ENCODE measurements at regions not wholly inside any gene's neighbourhood (a gene's known extent, or its start where the extent isn't known, plus 50 kb on each side); places are given as distances from the start of the nearest gene placed in this dataset.

DNA sequence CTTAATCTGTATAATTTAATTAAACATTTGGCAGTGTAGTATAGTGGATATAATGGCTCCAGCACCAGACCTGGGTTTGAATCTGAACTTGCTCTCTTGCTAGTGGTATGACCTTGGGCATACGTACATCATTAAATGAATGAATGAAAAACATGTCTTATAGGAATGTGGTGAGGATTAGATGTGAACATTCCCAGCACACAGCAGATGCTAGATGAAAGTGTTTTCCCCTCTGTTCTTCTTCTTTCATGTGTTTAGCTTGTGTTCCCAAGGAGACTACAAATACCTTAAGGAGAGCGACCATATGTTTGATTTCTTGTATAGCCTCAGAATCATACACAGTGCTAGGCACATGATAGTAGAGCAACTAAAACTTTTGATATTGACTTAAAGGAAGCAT is 56.5 kb downstream of the CT47B1 start:
- DNase-seq, result no peak

DNA sequence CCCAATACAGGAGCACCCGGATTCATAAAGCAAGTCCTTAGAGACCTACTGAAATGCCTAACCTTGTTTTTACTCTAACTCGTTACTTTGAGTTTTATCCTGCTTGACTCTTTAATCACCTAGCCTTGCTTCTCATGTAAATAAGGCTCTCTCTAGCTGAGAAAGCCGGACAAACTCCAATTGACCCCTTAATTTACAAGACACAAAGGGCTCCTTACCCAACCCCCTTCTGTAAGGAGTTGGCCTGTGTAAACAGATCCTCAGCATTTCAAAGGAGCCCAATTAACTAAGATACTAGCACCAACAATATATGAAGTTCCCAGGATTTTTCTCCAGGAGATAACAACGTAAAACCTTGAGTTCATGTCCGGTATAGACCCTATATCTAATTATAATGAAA is 61.7 kb downstream of the CT47B1 start:
- no peak for DNase-seq

- DNase-seq, result no peak
Observed at GRCh38 chrX:120801426-120801825, 74.2 kb downstream of the CT47B1 start.

DNA sequence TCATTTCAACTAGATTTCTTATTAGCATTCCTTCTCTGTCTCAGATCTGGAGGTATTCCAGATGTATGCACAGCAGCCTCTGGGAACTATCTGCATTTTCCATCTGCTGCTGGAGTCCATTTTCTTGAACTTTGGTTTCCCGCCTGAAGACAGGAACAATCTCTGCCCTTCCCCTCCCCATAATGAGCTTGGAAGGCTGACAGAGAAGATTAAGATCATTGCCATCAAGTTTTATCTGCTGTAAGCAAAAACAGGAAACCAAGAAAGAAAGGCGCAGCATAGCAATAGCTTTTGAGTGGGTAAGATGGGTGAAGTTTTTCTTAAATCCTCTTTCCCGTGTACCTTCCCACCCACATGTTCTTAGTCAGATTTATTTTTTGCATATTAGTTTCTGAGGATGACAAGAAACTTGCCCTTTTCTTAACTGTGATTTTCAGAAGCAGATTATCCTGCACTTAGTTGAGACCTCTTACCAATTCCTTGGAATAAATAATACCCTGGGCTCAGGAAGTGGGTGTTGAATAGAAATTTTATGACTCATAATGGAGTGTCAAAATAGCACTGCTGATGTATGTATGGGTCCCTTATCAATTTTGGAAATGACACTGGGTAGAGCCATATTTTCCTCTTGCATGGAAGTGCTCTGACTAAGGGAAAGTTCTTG is 78.3 kb downstream of the CT47B1 start:
- no peak for DNase-seq

- no peak for DNase-seq
Observed at GRCh38 chrX:120795301-120795700, 80.4 kb downstream of the CT47B1 start.

DNA sequence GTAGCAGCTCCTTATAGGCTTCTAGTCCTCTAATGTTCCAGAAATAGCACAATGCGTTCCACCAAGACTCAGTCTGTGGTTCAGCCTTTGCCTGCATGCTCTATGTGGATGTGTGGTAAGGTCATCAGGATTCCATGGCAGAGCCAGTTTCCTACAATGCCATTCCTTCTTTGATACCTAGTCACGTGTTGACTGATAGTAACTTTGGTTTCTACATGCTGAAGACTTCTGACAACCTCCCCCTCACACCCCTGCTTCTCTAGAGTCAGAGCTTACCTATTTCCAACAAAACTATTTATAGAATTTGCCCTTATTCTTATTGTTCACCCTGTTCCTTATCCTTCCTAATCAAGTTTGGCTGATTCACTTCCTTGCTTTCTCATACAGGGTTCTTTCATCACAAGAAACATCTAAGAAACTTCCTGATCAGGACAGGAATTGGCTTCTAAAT is 81.1 kb downstream of the CT47B1 start:
- DNase-seq, result no peak

GRCh38 chrX:120793098-120793497 is 82.6 kb downstream of the CT47B1 start:
- no peak for DNase-seq

GRCh38 chrX:120791013-120791643 is 84.5 kb downstream of the CT47B1 start:
- no peak for DNase-seq

DNA sequence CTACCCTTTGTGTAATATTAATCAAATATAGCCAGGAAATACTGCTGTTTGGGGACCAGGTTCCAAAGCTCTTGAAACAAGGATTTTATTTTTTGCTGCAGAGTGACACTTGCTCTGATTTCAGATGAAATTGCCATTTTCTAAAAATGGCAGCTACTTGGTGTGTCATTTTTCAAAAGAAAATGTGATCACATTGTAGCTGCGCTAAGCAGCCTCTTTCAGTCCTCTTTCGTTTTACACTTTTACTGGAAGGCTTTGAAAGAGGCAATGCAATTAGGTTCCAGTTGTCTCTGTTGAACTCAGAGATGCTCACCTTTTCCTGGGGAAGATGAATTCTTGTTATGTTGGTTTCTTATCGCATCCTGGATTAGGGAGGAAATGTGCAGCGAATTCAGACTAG is 85.1 kb downstream of the CT47B1 start:
- DNase-seq, result no peak

GRCh38 chrX:120790118-120790517 is 85.5 kb downstream of the CT47B1 start:
- no peak for DNase-seq

DNA sequence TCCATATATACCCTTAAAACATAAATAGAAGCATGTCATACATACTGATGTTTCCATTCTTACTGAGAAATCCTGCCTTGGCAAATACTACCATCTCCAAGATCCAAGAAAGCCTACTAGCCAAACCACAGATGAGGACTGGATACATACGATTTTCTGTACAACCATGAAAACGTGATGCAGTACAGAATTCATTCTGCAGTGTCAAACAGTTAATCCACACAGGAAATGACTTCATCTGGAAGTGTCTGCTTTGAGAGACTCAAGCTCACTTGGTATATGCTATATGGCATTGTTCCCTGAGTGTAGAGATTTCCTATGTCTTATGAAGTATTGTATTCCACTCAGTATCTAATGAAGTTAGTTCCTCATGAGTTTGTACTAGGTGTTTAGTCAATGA is 94.3 kb downstream of the CT47B1 start:
- DNase-seq, result no peak

DNA sequence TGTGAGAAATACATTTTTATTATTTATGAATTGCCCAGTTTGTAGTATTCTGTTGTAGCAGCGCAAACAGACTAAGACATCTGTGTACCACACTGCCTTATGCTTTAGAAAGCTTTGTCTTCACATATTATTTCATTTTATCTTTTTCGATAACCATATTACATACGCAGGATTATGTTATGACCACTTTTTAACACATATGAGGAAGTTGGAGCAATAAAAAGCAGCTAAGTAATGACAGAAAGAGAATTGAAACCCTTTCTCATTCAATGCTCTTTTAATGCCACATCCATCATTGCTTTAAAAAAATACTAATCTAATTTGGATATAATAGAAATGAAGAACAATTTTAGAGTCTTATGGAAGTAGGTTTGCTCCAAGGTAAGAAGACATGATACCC is 99.7 kb downstream of the CT47B1 start:
- no peak for DNase-seq

DNA sequence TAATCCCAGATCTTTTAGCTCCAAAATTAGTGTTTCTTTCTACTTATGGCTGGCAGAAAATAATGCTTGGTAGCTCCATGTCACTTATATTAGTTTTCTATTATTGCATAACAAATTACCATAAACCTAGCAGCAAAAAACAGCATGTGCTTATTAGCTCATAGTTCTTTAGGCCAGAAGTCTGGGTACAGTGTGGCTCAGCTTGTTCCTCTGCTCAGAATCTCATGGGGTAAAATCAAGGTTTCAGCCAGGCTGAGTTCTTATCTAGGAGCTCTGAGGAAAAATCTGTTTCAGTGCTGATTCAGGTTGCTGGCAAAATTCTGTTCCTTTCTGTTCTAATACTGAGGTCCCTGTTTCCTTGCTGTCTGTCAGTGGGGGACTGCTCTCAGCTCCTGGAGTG is 101.1 kb downstream of the CT47B1 start:
- no peak for DNase-seq

DNA sequence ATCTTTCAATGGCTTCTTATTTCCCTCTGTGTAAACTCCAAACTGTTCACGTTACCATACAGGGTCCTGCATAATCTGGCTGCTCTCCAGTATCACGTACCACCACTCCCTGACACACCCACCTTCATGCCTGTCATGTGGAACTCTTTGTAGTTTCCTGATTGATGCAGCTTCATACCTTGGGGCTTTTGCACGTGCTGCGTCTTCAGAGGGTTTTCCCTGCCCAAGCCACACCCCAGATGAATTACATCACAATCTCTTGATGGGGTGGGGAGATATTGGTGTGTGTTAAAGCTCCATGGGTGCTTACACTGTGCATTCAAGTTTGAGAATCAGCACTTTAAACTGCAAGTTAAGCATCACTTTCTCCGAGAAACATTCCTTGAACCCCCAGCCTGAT is 101.9 kb downstream of the CT47B1 start:
- no peak for DNase-seq

DNA sequence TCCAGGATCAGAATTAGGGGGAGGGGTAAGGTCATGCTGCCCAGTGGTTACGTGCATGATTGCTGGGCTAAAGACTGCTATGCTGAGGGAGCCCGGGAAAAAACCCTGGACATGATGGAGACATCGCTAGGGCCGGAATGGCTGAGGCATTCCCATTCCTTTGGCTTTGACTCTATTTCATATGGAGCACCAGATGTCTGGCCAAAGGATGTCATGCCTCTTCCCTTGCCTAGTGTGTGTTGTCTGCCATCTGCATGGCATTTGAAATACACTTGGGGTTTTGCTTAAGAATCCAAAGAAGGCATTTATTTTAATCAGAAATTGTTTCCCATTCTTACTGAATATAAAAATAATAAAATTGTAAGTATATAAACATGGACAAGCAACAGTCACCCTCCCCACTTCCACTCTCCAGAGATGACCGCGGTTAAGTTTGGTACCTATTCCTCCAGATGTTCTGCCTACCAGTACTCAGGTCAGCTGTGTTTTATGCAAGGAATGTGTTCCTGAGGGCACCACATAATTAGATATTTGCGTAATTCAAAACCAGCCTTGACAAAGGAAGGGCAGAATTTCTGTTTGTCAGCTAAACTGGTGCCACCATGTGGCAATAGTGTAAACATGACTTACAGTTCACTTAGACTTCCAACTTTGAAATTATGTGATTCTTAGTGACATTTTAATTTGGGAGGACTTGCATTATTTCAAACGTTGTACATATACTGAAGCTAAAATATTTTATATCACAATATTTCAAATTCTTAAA is 105.9 kb downstream of the CT47B1 start:
- no peak for DNase-seq

DNA sequence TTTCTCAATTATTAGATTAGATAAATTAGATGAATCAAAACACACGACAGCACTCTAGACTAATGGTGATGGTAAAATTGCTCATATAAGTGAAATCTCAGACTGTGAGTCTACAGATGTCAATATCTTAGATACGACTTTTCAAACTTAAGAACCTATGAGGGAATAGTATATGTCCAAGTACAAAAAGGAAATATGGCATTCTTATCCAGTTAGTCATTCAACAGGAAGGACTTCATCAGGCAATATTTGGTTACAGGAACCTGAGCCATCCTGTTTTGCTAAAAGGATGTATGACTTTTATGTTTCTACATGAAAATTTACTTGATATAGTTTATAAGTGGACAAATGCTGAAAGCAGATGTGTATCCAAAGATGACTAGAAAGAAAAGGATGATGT is 107.0 kb downstream of the CT47B1 start:
- no peak for DNase-seq

- no peak for DNase-seq
Observed at GRCh38 chrX:120768254-120768653, 107.4 kb downstream of the CT47B1 start.

GRCh38 chrX:120763269-120763668 is 112.4 kb downstream of the CT47B1 start:
- DNase-seq, result no peak

- no peak for DNase-seq
Observed at GRCh38 chrX:120761810-120762209, 113.9 kb downstream of the CT47B1 start.

DNA sequence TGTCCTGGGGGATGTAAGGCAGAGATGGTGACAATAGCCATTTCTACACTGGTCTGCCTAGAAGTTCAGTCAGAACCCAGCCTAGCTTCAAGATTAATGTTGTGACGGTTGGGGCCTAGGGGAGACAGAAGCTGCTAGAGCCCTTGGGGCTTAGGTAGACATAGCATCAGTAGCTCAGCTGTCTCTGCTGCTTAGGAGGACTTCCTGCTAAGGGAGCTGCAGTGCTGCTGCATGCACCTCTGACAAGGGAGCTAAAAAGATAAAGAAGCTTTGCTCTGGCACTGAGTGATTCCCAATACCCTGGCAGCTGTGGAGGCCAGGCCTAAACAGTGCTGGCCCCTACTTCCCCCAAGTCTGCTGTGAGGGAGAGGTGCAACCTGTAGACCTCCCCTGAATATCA is 116.0 kb downstream of the CT47B1 start:
- no peak for DNase-seq

GRCh38 chrX:120755066-120755846 is 120.4 kb downstream of the CT47B1 start:
- DNase-seq, result no peak

- DNase-seq, result no peak
Observed at GRCh38 chrX:120753413-120754251, 122.0 kb downstream of the CT47B1 start.
